ENCODE measurements at regions not wholly inside any gene's neighbourhood (a gene's known extent, or its start where the extent isn't known, plus 50 kb on each side); places are given as distances from the start of the nearest gene placed in this dataset.

DNA sequence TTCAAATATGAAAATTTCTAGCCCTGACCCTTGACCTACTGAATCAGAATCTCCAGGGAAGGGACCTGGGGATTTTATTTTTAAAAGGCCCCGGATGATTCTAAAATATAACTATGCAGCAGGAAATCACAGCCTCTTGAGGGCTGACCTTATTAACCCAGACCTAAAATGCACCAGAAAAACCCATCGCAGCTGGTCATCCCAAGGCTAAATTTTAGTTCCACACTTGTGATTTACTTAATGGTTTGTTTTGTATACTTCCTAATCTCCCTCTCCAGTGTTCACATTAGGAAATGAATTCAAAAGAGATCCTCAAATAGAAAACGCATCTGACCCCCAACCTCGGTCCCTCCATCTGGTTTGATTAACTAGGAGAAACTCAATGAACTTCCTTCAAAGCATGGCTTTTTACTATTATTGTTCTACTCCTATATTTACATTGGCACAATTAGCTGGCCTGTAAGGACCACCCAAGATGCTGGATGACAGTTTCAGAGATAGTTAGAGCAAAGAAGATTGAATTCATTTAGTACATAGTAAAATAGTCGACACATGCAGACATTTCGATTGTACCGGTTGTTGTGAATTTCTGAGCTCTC lies 147.8 kb upstream of the MED14 start:
- no peaks in the 10 kb centered on the region for H3K36me3 Mint-ChIP-seq (ENCODE audit: low read depth)
- DNase-seq = no peak
- no peaks in the 10 kb centered on the region for H3K9me3 Mint-ChIP-seq
- H3K27me3 Mint-ChIP-seq = peaks cover 7% of the 10 kb centered on the region
- no peak overlapping the region for H3K4me3 Mint-ChIP-seq
- POLR2A ChIA-PET = no interaction called here
- intact Hi-C loops (cut with micrococcal nuclease) = no loop called here
- H3K27ac Mint-ChIP-seq = no peak overlapping the region
- ATAC-seq (ENCODE audit: low read depth) = no peak
- CTCF ChIA-PET = no interaction called here
- TF ChIP-seq, protein P1, sequence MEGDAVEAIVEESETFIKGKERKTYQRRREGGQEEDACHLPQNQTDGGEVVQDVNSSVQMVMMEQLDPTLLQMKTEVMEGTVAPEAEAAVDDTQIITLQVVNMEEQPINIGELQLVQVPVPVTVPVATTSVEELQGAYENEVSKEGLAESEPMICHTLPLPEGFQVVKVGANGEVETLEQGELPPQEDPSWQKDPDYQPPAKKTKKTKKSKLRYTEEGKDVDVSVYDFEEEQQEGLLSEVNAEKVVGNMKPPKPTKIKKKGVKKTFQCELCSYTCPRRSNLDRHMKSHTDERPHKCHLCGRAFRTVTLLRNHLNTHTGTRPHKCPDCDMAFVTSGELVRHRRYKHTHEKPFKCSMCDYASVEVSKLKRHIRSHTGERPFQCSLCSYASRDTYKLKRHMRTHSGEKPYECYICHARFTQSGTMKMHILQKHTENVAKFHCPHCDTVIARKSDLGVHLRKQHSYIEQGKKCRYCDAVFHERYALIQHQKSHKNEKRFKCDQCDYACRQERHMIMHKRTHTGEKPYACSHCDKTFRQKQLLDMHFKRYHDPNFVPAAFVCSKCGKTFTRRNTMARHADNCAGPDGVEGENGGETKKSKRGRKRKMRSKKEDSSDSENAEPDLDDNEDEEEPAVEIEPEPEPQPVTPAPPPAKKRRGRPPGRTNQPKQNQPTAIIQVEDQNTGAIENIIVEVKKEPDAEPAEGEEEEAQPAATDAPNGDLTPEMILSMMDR (IDR thresholded peaks at IDR 0.05) = no peak
- no peaks in the 10 kb centered on the region for H3K4me1 Mint-ChIP-seq

DNA sequence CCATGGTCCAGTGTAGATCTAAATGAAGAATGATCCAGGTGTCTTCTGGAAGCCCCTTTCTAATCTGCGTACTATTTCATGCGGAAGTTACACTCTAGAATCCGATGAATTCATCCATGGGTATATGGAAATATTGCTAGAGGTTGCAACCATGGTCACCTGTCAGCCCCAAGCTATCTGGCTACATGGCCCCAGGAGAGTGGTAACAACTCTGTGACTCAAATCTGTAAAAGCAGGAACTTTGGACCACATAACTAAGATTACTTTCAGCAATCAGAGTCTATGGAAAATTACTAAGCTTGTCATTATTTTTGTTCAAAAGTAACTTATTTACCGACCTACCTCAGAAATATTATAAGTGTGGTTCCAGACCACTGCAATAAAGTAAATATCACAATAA lies 150.6 kb upstream of the MED14 start:
- H3K4me1 Mint-ChIP-seq = no peaks in the 10 kb centered on the region
- H3K27ac Mint-ChIP-seq = no peak overlapping the region
- TF ChIP-seq, protein P1 (IDR thresholded peaks at IDR 0.05) = no peak
- DNase-seq (no peak), ATAC-seq (ENCODE audit: low read depth) (no peak)
- no peaks in the 10 kb centered on the region for H3K9me3 Mint-ChIP-seq
- POLR2A ChIA-PET = no interaction called here
- intact Hi-C loops (cut with micrococcal nuclease) = no loop called here
- CTCF ChIA-PET = interaction anchor here (1.1 kb wide), 1 partner anchor 8 kb away, joined by 3 read pairs; no protein-coding TSS in a partner anchor
- H3K36me3 Mint-ChIP-seq (ENCODE audit: low read depth) = no peaks in the 10 kb centered on the region
- no peak overlapping the region for H3K4me3 Mint-ChIP-seq
- peaks cover 5% of the 10 kb centered on the region for H3K27me3 Mint-ChIP-seq

DNA sequence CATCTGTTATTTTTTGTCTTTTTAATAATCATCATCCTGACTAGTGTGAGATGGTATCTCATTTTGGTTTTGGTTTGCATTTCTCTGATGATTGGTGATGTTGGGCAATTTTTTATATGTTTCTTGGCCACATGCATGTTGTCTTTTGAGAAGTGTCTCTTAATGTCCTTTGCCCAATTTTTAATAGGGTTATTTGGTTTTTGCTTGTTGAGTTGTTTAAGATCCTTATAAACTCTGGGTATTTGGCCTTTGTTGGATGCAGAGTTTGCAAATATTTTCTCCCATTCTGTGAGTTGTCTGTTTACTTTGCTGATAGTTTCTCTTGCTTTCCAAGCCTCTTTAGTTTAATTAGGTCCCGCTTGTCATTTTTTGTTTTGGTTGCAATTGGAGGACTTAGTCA lies 152.1 kb upstream of the MED14 start:
- TF ChIP-seq, protein P1 (IDR thresholded peaks at IDR 0.05) = no peak
- Mint-ChIP-seq H3K4me3 (no peak overlapping the region), H3K27me3 (peaks cover 1% of the 10 kb centered on the region)

DNA sequence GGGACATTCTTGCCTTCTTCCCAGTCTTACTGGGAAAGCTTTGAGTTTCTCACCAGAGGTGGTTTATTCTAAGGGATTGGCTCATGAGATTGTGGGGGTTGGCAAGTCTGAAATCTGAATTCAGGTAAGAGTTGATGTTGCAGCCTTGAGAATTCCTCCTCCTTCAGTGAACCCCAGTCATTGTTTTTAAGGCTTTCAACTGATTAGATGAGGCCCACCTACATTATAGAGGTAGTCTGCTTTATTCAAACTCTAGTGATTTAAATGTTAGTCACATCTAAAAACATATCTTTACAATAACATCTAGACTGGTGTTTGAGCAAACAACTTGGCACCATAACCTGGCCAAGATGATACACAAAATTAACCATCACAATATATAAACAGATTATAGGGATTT lies 156.5 kb upstream of the MED14 start:
- Mint-ChIP-seq H3K27me3 (peaks cover 1% of the 10 kb centered on the region), H3K4me3 (no peak overlapping the region), H3K36me3 (ENCODE audit: low read depth) (no peaks in the 10 kb centered on the region), H3K27ac (no peak overlapping the region), H3K9me3 (peaks cover 2% of the 10 kb centered on the region), H3K4me1 (no peaks in the 10 kb centered on the region)
- DNase-seq = no peak
- POLR2A ChIA-PET = no interaction called here
- intact Hi-C loops (cut with micrococcal nuclease) = no loop called here
- CTCF ChIA-PET = no interaction called here
- no peak for ATAC-seq (ENCODE audit: low read depth)
- TF ChIP-seq, protein P1 (IDR thresholded peaks at IDR 0.05) = no peak

More for the DNA sequence above, 152.1 kb upstream of the MED14 start:
- H3K36me3 Mint-ChIP-seq (ENCODE audit: low read depth) = no peaks in the 10 kb centered on the region
- ChIA-PET POLR2A (no interaction called here), CTCF (no interaction called here)
- intact Hi-C loops (cut with micrococcal nuclease) = no loop called here
- ATAC-seq (ENCODE audit: low read depth) (no peak), DNase-seq (no peak)
- no peak overlapping the region for H3K27ac Mint-ChIP-seq
- no peaks in the 10 kb centered on the region for H3K4me1 Mint-ChIP-seq
- H3K9me3 Mint-ChIP-seq = peaks cover 2% of the 10 kb centered on the region

DNA sequence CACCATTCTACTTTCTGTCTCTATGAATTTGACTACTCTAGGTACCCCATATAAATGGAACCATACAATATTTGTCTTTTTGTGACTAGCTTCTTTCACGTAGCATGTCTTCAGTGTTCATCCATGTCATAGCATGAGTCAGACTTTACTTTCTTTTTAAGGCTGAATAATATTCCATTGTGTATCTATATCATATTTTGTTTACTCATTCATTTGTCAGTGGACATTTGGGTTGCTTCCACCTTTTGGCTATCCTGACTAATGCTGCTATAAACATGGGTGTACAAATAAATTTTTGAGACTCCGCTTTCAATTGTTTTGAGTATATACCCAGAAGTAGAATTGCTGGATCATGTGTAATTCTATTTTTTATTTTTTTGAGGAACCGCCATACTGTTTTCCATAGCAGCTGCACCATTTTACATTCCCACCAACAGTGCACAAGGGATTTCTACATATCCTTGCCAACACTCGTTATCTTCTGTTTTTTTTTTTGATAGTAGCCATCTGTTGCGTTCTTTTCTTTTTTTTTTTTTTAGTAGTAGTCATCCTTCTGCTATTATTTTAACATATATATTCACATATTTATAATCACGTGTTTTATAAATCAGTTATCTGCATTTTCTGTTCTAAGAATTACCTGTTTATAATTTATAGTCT lies 158.0 kb upstream of the MED14 start:
- POLR2A ChIA-PET = interaction anchor here (0.6 kb wide), 1 partner anchor 227 kb away, joined by 3 read pairs; no protein-coding TSS in a partner anchor
- no peak overlapping the region for H3K27ac Mint-ChIP-seq
- no peaks in the 10 kb centered on the region for H3K27me3 Mint-ChIP-seq
- ATAC-seq (ENCODE audit: low read depth) = no peak
- no peaks in the 10 kb centered on the region for H3K36me3 Mint-ChIP-seq (ENCODE audit: low read depth)
- no peaks in the 10 kb centered on the region for H3K4me1 Mint-ChIP-seq
- CTCF ChIA-PET = no interaction called here
- DNase-seq = no peak
- no peak overlapping the region for H3K4me3 Mint-ChIP-seq
- H3K9me3 Mint-ChIP-seq = peaks cover 2% of the 10 kb centered on the region
- TF ChIP-seq, protein P1 (IDR thresholded peaks at IDR 0.05) = no peak
- intact Hi-C loops (cut with micrococcal nuclease) = no loop called here

Data from activated B cell treated with CpG ODN at 0.5 μM for 24 hours (primary cell).